KMS-11 (cell line): ENCODE measurements at regions not wholly inside any gene's neighbourhood (a gene's known extent, or its start where the extent isn't known, plus 50 kb on each side); places are given as distances from the start of the nearest gene placed in this dataset.

ENCODE experiments used
- H2AFZ ChIP-seq: fragments of 200-600 bp; sonication (generic); 2 replicates; pipeline ENCODE4 v1.6.1; 2016; ENCODE audit warnings: antibody characterized with exemption, mixed run types, low read depth
- H3K27ac ChIP-seq: fragments of 200-600 bp; sonication (generic); 2 replicates; pipeline ENCODE4 v1.6.1; 2016; ENCODE audit warnings: mild to moderate bottlenecking, mixed run types
- H3K27me3 ChIP-seq: fragments of 200-600 bp; sonication (generic); 2 replicates; pipeline ENCODE4 v1.6.1; 2017; ENCODE audit warnings: mild to moderate bottlenecking, low read depth, mixed run types, moderate library complexity; ENCODE audit not compliant: insufficient read depth
- H3K36me3 ChIP-seq: fragments of 200-600 bp; sonication (generic); 2 replicates; pipeline ENCODE4 v1.6.1; 2017; ENCODE audit warnings: mild to moderate bottlenecking, mixed run types; ENCODE audit not compliant: insufficient read depth
- H3K4me1 ChIP-seq: fragments of 200-600 bp; sonication (generic); 2 replicates; pipeline ENCODE4 v1.6.1; 2016; ENCODE audit warnings: mild to moderate bottlenecking, low read depth, mixed run types; ENCODE audit not compliant: poor library complexity, severe bottlenecking
- H3K4me2 ChIP-seq: fragments of 200-600 bp; sonication (generic); 2 replicates; pipeline ENCODE4 v1.7.0; 2016; ENCODE audit warnings: mild to moderate bottlenecking, mixed run types
- H3K4me3 ChIP-seq: fragments of 200-600 bp; sonication (generic); IDR thresholded peaks from 2 replicates; pipeline ENCODE4 v1.6.1; 2017; ENCODE audit warnings: low read depth, low read length, mixed read lengths; ENCODE audit not compliant: insufficient read depth
- H3K79me2 ChIP-seq: fragments of 200-600 bp; sonication (generic); 2 replicates; pipeline ENCODE4 v1.6.1; 2016; ENCODE audit warnings: low read depth, mixed run types; ENCODE audit not compliant: insufficient read depth
- H3K9ac ChIP-seq: fragments of 200-600 bp; sonication (generic); 2 replicates; pipeline ENCODE4 v1.6.1; 2016; ENCODE audit warnings: mild to moderate bottlenecking, mixed run types
- H4K20me1 ChIP-seq: fragments of 200-600 bp; sonication (generic); 2 replicates; pipeline ENCODE4 v1.6.1; 2016; ENCODE audit warnings: mild to moderate bottlenecking, mixed run types; ENCODE audit not compliant: insufficient read depth
- CTCF ChIP-seq: fragments of 200-600 bp; sonication (generic); conservative IDR thresholded peaks from 2 replicates; pipeline ENCODE4 v1.6.1; 2017; ENCODE audit warnings: low read depth, mild to moderate bottlenecking, antibody characterized with exemption, low read length, moderate library complexity, mixed read lengths

- H4K20me1 ChIP-seq: no peaks in the 10 kb centered on the region
- H3K4me3 ChIP-seq: no peak overlapping the region
- TF ChIP-seq CTCF: no peak
- H3K9ac ChIP-seq: no peak overlapping the region
- no peaks in the 10 kb centered on the region for H3K27me3 ChIP-seq
- H2AFZ ChIP-seq: no peak overlapping the region
- H3K36me3 ChIP-seq: no peaks in the 10 kb centered on the region
- peaks cover 23% of the 10 kb centered on the region for H3K4me1 ChIP-seq
- no peaks in the 10 kb centered on the region for H3K79me2 ChIP-seq
- H3K27ac ChIP-seq: 0 out of 2 replicates have a peak overlapping the region, but pooled peaks have one; percentile 63
- H3K4me2 ChIP-seq: peak overlapping the region; percentile 50; the same call in 1 of the 2 replicates
These were observed 252.9 kb downstream of the COL4A1 start for GRCh38 chr13:110054041-110054440.

- Histone ChIP-seq H3K4me1 (no peaks in the 10 kb centered on the region), H3K36me3 (no peaks in the 10 kb centered on the region), H3K27me3 (no peaks in the 10 kb centered on the region), H3K4me2 (no peak overlapping the region), H2AFZ (no peak overlapping the region), H3K4me3 (no peak overlapping the region), H3K27ac (no peak overlapping the region), H3K79me2 (no peaks in the 10 kb centered on the region), H4K20me1 (no peaks in the 10 kb centered on the region), H3K9ac (no peak overlapping the region)
- no peak for TF ChIP-seq CTCF
These were observed 259.5 kb downstream of the COL4A1 start for GRCh38 chr13:110047496-110047895.

- no peaks in the 10 kb centered on the region for H3K4me1 ChIP-seq
- no peak overlapping the region for H2AFZ ChIP-seq
- no peaks in the 10 kb centered on the region for H3K27me3 ChIP-seq
- no peak for TF ChIP-seq CTCF
- H3K4me2 ChIP-seq: no peak overlapping the region
- H4K20me1 ChIP-seq: no peaks in the 10 kb centered on the region
- H3K79me2 ChIP-seq: no peaks in the 10 kb centered on the region
- H3K9ac ChIP-seq: no peak overlapping the region
- no peak overlapping the region for H3K4me3 ChIP-seq
- no peaks in the 10 kb centered on the region for H3K36me3 ChIP-seq
- no peak overlapping the region for H3K27ac ChIP-seq
These were observed 260.1 kb downstream of the COL4A1 start for GRCh38 chr13:110046811-110047210.

GRCh38 chr13:110045919-110046318, 259.5 kb upstream of the IRS2 start:
- H3K4me2 ChIP-seq: no peak overlapping the region
- H3K27me3 ChIP-seq: no peaks in the 10 kb centered on the region
- H3K4me3 ChIP-seq: no peak overlapping the region
- no peak overlapping the region for H3K9ac ChIP-seq
- TF ChIP-seq CTCF: no peak
- H3K4me1 ChIP-seq: no peaks in the 10 kb centered on the region
- no peaks in the 10 kb centered on the region for H3K36me3 ChIP-seq
- no peaks in the 10 kb centered on the region for H3K79me2 ChIP-seq
- H3K27ac ChIP-seq: no peak overlapping the region
- H2AFZ ChIP-seq: no peak overlapping the region
- no peaks in the 10 kb centered on the region for H4K20me1 ChIP-seq

GRCh38 chr13:110045202-110045601, 258.8 kb upstream of the IRS2 start:
- Histone ChIP-seq H3K4me1 (no peaks in the 10 kb centered on the region), H3K27ac (no peak overlapping the region), H4K20me1 (no peaks in the 10 kb centered on the region), H3K36me3 (no peaks in the 10 kb centered on the region), H3K27me3 (no peaks in the 10 kb centered on the region), H2AFZ (no peak overlapping the region), H3K4me2 (no peak overlapping the region), H3K79me2 (no peaks in the 10 kb centered on the region), H3K9ac (no peak overlapping the region), H3K4me3 (no peak overlapping the region)
- TF ChIP-seq CTCF: no peak
